ENCODE measurements at regions not wholly inside any gene's neighbourhood (a gene's known extent, or its start where the extent isn't known, plus 50 kb on each side); places are given as distances from the start of the nearest gene placed in this dataset.
"Not testable (repeated sequence)": the region's sequence is repeated elsewhere in the genome, so short reads cannot be mapped to it uniquely, and the experiment has no call there.

DNA sequence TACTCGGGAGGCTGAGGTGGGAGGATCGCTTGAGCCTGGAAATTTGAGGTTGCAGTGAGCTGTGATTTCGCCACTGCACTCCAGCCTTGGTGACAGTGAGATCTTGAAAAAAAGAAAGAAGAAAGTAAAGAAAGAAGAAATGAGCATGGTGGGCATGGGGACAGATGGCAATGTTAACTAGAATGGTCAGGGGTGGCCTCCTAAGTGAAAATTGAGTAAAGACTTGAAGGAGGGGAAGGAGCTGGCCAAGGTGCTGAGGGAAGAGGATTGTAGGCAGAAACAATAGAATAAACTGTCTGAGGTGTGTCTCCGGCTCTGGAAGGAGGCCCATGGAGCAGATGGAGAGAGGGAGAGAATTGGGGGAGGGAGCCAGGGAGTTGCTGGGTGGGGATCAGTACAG is 60.1 kb upstream of the METTL14 start:
- TF ChIP-seq YY1 (IDR thresholded peaks at IDR 0.05; ENCODE audit: insufficient read depth, insufficient read length); ZNF274 (IDR thresholded peaks at IDR 0.05; ENCODE audit: low read depth, low read length): not testable (repeated sequence)
